Glutamatergic neuron (in vitro differentiated cells): ENCODE measurements at regions not wholly inside any gene's neighbourhood (a gene's known extent, or its start where the extent isn't known, plus 50 kb on each side); places are given as distances from the start of the nearest gene placed in this dataset.

Experiments used
- DNase-seq: peaks from one replicate; pipeline ENCODE4 v3.0.0; 2022
- H3K27ac Mint-ChIP-seq: one replicate; pipeline ENCODE4 v1.8.0; 2020; ENCODE audit warnings: mild to moderate bottlenecking, mixed read lengths, inconsistent platforms; ENCODE audit not compliant: unreplicated experiment
- H3K27me3 Mint-ChIP-seq: one replicate; pipeline ENCODE4 v1.8.0; 2020; ENCODE audit warnings: mild to moderate bottlenecking, moderate library complexity, mixed read lengths, inconsistent platforms; ENCODE audit not compliant: unreplicated experiment
- H3K36me3 Mint-ChIP-seq: one replicate; pipeline ENCODE4 v1.8.0; 2020; ENCODE audit warnings: mild to moderate bottlenecking, mixed read lengths, inconsistent platforms; ENCODE audit not compliant: unreplicated experiment
- H3K4me1 Mint-ChIP-seq: one replicate; pipeline ENCODE4 v1.8.0; 2020; ENCODE audit warnings: mild to moderate bottlenecking, low read depth, mixed read lengths, inconsistent platforms; ENCODE audit not compliant: unreplicated experiment
- H3K4me3 Mint-ChIP-seq: one replicate; pipeline ENCODE4 v1.8.0; 2020; ENCODE audit warnings: mild to moderate bottlenecking, mixed read lengths, inconsistent platforms; ENCODE audit not compliant: unreplicated experiment
- H3K9me3 Mint-ChIP-seq: one replicate; pipeline ENCODE4 v1.8.0; 2020; ENCODE audit warnings: mild to moderate bottlenecking, moderate library complexity, mixed read lengths, inconsistent platforms; ENCODE audit not compliant: unreplicated experiment
- CTCF ChIP-seq: fragments of 200-600 bp; sonication (generic); IDR thresholded peaks from one replicate; pipeline ENCODE4 v1.5.0; 2021; ENCODE audit not compliant: partially characterized antibody, unreplicated experiment

- Mint-ChIP-seq H3K27ac (no peak overlapping the region), H3K27me3 (peaks cover 2% of the 10 kb centered on the region), H3K9me3 (peaks cover 2% of the 10 kb centered on the region), H3K4me3 (no peak overlapping the region), H3K4me1 (no peaks in the 10 kb centered on the region), H3K36me3 (no peaks in the 10 kb centered on the region)
- no peak for DNase-seq
- no peak for TF ChIP-seq CTCF
Observed at GRCh38 chr4:38195486-38195885, 235.3 kb downstream of the PTTG2 start.

DNA sequence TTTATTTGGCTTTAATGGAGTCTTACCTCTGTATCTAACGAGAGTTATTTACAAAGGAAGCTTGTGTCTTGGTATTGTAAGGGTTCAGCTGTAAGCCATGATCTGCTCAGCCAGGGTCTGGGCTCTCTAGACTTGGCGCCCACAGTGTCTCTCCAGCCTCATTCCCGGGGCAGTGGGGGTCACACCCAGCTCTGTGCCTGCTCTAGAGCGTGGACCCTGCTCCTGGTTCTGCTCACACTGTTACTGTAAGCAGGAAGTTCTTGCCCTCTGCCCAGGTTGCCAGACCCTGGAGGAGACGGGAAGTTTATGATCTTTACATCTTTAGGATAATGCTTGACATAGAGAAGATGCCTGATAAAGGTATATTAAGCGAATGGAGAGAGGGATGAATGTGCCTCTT, 235.7 kb downstream of the PTTG2 start:
- no peak for DNase-seq
- no peak for TF ChIP-seq CTCF
- no peak overlapping the region for H3K27ac Mint-ChIP-seq
- no peak overlapping the region for H3K4me3 Mint-ChIP-seq
- H3K27me3 Mint-ChIP-seq = peaks cover 2% of the 10 kb centered on the region
- no peaks in the 10 kb centered on the region for H3K4me1 Mint-ChIP-seq
- H3K36me3 Mint-ChIP-seq = no peaks in the 10 kb centered on the region
- H3K9me3 Mint-ChIP-seq = peaks cover 2% of the 10 kb centered on the region

GRCh38 chr4:38202242-38202641, 242.0 kb downstream of the PTTG2 start:
- Mint-ChIP-seq H3K27ac (no peak overlapping the region), H3K4me1 (no peaks in the 10 kb centered on the region), H3K36me3 (no peaks in the 10 kb centered on the region), H3K9me3 (no peaks in the 10 kb centered on the region), H3K4me3 (no peak overlapping the region), H3K27me3 (no peaks in the 10 kb centered on the region)
- TF ChIP-seq CTCF = no peak
- no peak for DNase-seq

DNA sequence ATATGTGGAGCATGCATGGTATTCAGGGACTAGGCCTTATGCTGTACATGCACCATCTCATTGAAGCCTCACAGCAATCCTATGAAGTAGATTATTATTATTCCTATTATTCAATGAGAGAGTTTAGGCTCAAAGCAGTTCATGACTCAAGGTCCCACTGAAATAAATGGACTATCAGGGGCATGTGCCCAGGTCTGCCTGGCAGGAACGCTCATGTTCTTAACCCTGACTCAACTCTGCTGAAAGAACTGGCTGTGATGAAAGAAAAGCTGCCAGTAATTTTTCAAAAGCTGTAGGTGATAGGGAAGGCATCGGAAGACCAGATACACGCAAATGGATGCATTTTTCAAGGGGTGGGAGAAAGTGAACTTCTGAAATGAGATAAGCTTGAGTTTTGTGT, 243.4 kb downstream of the PTTG2 start:
- H3K4me3 Mint-ChIP-seq = no peak overlapping the region
- no peaks in the 10 kb centered on the region for H3K36me3 Mint-ChIP-seq
- H3K4me1 Mint-ChIP-seq = no peaks in the 10 kb centered on the region
- no peaks in the 10 kb centered on the region for H3K9me3 Mint-ChIP-seq
- DNase-seq = no peak
- no peak for TF ChIP-seq CTCF
- no peaks in the 10 kb centered on the region for H3K27me3 Mint-ChIP-seq
- H3K27ac Mint-ChIP-seq = no peak overlapping the region

GRCh38 chr4:38204339-38205035, 244.3 kb downstream of the PTTG2 start:
- no peak for TF ChIP-seq CTCF
- H3K27me3 Mint-ChIP-seq = no peaks in the 10 kb centered on the region
- H3K36me3 Mint-ChIP-seq = no peaks in the 10 kb centered on the region
- DNase-seq = no peak
- H3K4me3 Mint-ChIP-seq = no peak overlapping the region
- H3K27ac Mint-ChIP-seq = no peak overlapping the region
- no peaks in the 10 kb centered on the region for H3K9me3 Mint-ChIP-seq
- no peaks in the 10 kb centered on the region for H3K4me1 Mint-ChIP-seq
